Rectal smooth muscle tissue (tissue), 1 donor: ENCODE measurements at regions not wholly inside any gene's neighbourhood (a gene's known extent, or its start where the extent isn't known, plus 50 kb on each side); places are given as distances from the start of the nearest gene placed in this dataset.

Experiments used
- H3K27ac ChIP-seq: one replicate; pipeline ENCODE4 v1.7.0; 2013; ENCODE audit warnings: low read depth, low read length, inconsistent platforms
- H3K27me3 ChIP-seq: one replicate; pipeline ENCODE4 v1.7.0; 2013; ENCODE audit warnings: low read length; ENCODE audit not compliant: control insufficient read depth, insufficient read depth
- H3K36me3 ChIP-seq: one replicate; pipeline ENCODE4 v1.7.0; 2013; ENCODE audit warnings: low read length; ENCODE audit not compliant: control insufficient read depth, insufficient read depth
- H3K4me1 ChIP-seq: one replicate; pipeline ENCODE4 v1.7.0; 2013; ENCODE audit warnings: low read length; ENCODE audit not compliant: control insufficient read depth, insufficient read depth
- H3K4me3 ChIP-seq: one replicate; pipeline ENCODE4 v1.7.0; 2013; ENCODE audit warnings: low read length
- H3K9ac ChIP-seq: one replicate; pipeline ENCODE4 v1.7.0; 2013; ENCODE audit warnings: low read length

GRCh38 chr11:28690746-28691145 is 582.6 kb downstream of the METTL15 start:
- no peaks in the 10 kb centered on the region for H3K36me3 ChIP-seq
- H3K4me3 ChIP-seq, result no peak overlapping the region
- H3K9ac ChIP-seq, result no peak overlapping the region
- H3K27ac ChIP-seq, result no peak overlapping the region
- no peaks in the 10 kb centered on the region for H3K4me1 ChIP-seq
- H3K27me3 ChIP-seq, result no peaks in the 10 kb centered on the region

GRCh38 chr11:28684011-28684586 is 575.9 kb downstream of the METTL15 start:
- no peaks in the 10 kb centered on the region for H3K27me3 ChIP-seq
- no peak overlapping the region for H3K4me3 ChIP-seq
- no peak overlapping the region for H3K9ac ChIP-seq
- H3K4me1 ChIP-seq, result no peaks in the 10 kb centered on the region
- H3K27ac ChIP-seq, result no peak overlapping the region
- H3K36me3 ChIP-seq, result no peaks in the 10 kb centered on the region

GRCh38 chr11:28679795-28680468 is 571.7 kb downstream of the METTL15 start:
- Histone ChIP-seq H3K27ac (no peak overlapping the region), H3K27me3 (no peaks in the 10 kb centered on the region), H3K4me3 (no peak overlapping the region), H3K36me3 (no peaks in the 10 kb centered on the region), H3K4me1 (no peaks in the 10 kb centered on the region), H3K9ac (no peak overlapping the region)

- no peaks in the 10 kb centered on the region for H3K4me1 ChIP-seq
- H3K27me3 ChIP-seq, result no peaks in the 10 kb centered on the region
- H3K9ac ChIP-seq, result no peak overlapping the region
- H3K27ac ChIP-seq, result no peak overlapping the region
- H3K4me3 ChIP-seq, result no peak overlapping the region
- H3K36me3 ChIP-seq, result no peaks in the 10 kb centered on the region
Observed at GRCh38 chr11:28677721-28678120, 569.5 kb downstream of the METTL15 start.

GRCh38 chr11:28675183-28675582 is 567.0 kb downstream of the METTL15 start:
- Histone ChIP-seq H3K36me3 (no peaks in the 10 kb centered on the region), H3K27me3 (no peaks in the 10 kb centered on the region), H3K4me3 (no peak overlapping the region), H3K4me1 (no peaks in the 10 kb centered on the region), H3K9ac (no peak overlapping the region), H3K27ac (no peak overlapping the region)

- no peak overlapping the region for H3K9ac ChIP-seq
- H3K36me3 ChIP-seq, result no peaks in the 10 kb centered on the region
- no peak overlapping the region for H3K4me3 ChIP-seq
- H3K4me1 ChIP-seq, result no peaks in the 10 kb centered on the region
- H3K27ac ChIP-seq, result no peak overlapping the region
- H3K27me3 ChIP-seq, result no peaks in the 10 kb centered on the region
Observed at GRCh38 chr11:28674433-28675103, 566.4 kb downstream of the METTL15 start.

- H3K36me3 ChIP-seq, result no peaks in the 10 kb centered on the region
- H3K4me3 ChIP-seq, result no peak overlapping the region
- H3K27ac ChIP-seq, result no peak overlapping the region
- no peaks in the 10 kb centered on the region for H3K27me3 ChIP-seq
- H3K4me1 ChIP-seq, result no peaks in the 10 kb centered on the region
- H3K9ac ChIP-seq, result no peak overlapping the region
Observed at GRCh38 chr11:28673691-28674432, 565.7 kb downstream of the METTL15 start.

- Histone ChIP-seq H3K27me3 (no peaks in the 10 kb centered on the region), H3K4me1 (no peaks in the 10 kb centered on the region), H3K36me3 (no peaks in the 10 kb centered on the region), H3K4me3 (no peak overlapping the region), H3K9ac (no peak overlapping the region), H3K27ac (no peak overlapping the region)
Observed at GRCh38 chr11:28671274-28671673, 563.1 kb downstream of the METTL15 start.

GRCh38 chr11:28666632-28667031 is 558.4 kb downstream of the METTL15 start:
- Histone ChIP-seq H3K36me3 (no peaks in the 10 kb centered on the region), H3K9ac (no peak overlapping the region), H3K4me3 (no peak overlapping the region), H3K27me3 (no peaks in the 10 kb centered on the region), H3K4me1 (no peaks in the 10 kb centered on the region), H3K27ac (no peak overlapping the region)

- Histone ChIP-seq H3K4me1 (no peaks in the 10 kb centered on the region), H3K9ac (no peak overlapping the region), H3K4me3 (no peak overlapping the region), H3K27ac (no peak overlapping the region), H3K27me3 (no peaks in the 10 kb centered on the region), H3K36me3 (no peaks in the 10 kb centered on the region)
Observed at GRCh38 chr11:28659716-28660348, 551.6 kb downstream of the METTL15 start.

GRCh38 chr11:28657378-28658030 is 549.3 kb downstream of the METTL15 start:
- Histone ChIP-seq H3K4me3 (no peak overlapping the region), H3K36me3 (no peaks in the 10 kb centered on the region), H3K27me3 (no peaks in the 10 kb centered on the region)

GRCh38 chr11:28654191-28654590 is 546.0 kb downstream of the METTL15 start:
- Histone ChIP-seq H3K27ac (no peak overlapping the region), H3K27me3 (no peaks in the 10 kb centered on the region), H3K9ac (no peak overlapping the region), H3K4me1 (no peaks in the 10 kb centered on the region), H3K4me3 (no peak overlapping the region), H3K36me3 (no peaks in the 10 kb centered on the region)

More at GRCh38 chr11:28657378-28658030, 549.3 kb downstream of the METTL15 start:
- no peaks in the 10 kb centered on the region for H3K4me1 ChIP-seq
- H3K9ac ChIP-seq, result no peak overlapping the region
- H3K27ac ChIP-seq, result no peak overlapping the region
